Osteocyte (in vitro differentiated cells): ENCODE measurements at regions not wholly inside any gene's neighbourhood (a gene's known extent, or its start where the extent isn't known, plus 50 kb on each side); places are given as distances from the start of the nearest gene placed in this dataset.
"Not testable (repeated sequence)": the region's sequence is repeated elsewhere in the genome, so short reads cannot be mapped to it uniquely, and the experiment has no call there.

ENCODE experiments used
- DNase-seq: peaks from one replicate; pipeline ENCODE4 v3.0.0; 2021; ENCODE audit warnings: mixed read lengths; ENCODE audit not compliant: unreplicated experiment; ENCODE audit errors: extremely low spot score
- H3K27ac Mint-ChIP-seq: one replicate; pipeline ENCODE4 v1.8.0; 2021; ENCODE audit warnings: mild to moderate bottlenecking, mixed read lengths; ENCODE audit not compliant: unreplicated experiment
- H3K27me3 Mint-ChIP-seq: one replicate; pipeline ENCODE4 v1.8.0; 2021; ENCODE audit warnings: mixed read lengths; ENCODE audit not compliant: unreplicated experiment
- H3K36me3 Mint-ChIP-seq: one replicate; pipeline ENCODE4 v1.8.0; 2021; ENCODE audit warnings: mixed read lengths; ENCODE audit not compliant: unreplicated experiment
- H3K4me1 Mint-ChIP-seq: one replicate; pipeline ENCODE4 v1.8.0; 2021; ENCODE audit warnings: mixed read lengths; ENCODE audit not compliant: unreplicated experiment
- H3K4me3 Mint-ChIP-seq: one replicate; pipeline ENCODE4 v1.8.0; 2021; ENCODE audit warnings: mild to moderate bottlenecking, moderate library complexity, mixed read lengths; ENCODE audit not compliant: unreplicated experiment
- H3K9me3 Mint-ChIP-seq: one replicate; pipeline ENCODE4 v1.8.0; 2021; ENCODE audit warnings: mixed read lengths; ENCODE audit not compliant: unreplicated experiment
- CTCF ChIP-seq: fragments of 200-600 bp; sonication (generic); IDR thresholded peaks from 2 replicates; pipeline ENCODE4 v1.5.0; 2021; ENCODE audit warnings: antibody characterized with exemption, mild to moderate bottlenecking, moderate library complexity

- no peak for TF ChIP-seq CTCF
- no peaks in the 10 kb centered on the region for H3K36me3 Mint-ChIP-seq
- H3K4me1 Mint-ChIP-seq = no peaks in the 10 kb centered on the region
- H3K27ac Mint-ChIP-seq = no peak overlapping the region
- no peak overlapping the region for H3K4me3 Mint-ChIP-seq
- DNase-seq = peak; percentile 88
- peaks cover 44% of the 10 kb centered on the region for H3K9me3 Mint-ChIP-seq
- H3K27me3 Mint-ChIP-seq = no peaks in the 10 kb centered on the region
These were observed 3922.5 kb upstream of the OR11H1 start for GRCh38 chr22:11605468-11605981.

DNA sequence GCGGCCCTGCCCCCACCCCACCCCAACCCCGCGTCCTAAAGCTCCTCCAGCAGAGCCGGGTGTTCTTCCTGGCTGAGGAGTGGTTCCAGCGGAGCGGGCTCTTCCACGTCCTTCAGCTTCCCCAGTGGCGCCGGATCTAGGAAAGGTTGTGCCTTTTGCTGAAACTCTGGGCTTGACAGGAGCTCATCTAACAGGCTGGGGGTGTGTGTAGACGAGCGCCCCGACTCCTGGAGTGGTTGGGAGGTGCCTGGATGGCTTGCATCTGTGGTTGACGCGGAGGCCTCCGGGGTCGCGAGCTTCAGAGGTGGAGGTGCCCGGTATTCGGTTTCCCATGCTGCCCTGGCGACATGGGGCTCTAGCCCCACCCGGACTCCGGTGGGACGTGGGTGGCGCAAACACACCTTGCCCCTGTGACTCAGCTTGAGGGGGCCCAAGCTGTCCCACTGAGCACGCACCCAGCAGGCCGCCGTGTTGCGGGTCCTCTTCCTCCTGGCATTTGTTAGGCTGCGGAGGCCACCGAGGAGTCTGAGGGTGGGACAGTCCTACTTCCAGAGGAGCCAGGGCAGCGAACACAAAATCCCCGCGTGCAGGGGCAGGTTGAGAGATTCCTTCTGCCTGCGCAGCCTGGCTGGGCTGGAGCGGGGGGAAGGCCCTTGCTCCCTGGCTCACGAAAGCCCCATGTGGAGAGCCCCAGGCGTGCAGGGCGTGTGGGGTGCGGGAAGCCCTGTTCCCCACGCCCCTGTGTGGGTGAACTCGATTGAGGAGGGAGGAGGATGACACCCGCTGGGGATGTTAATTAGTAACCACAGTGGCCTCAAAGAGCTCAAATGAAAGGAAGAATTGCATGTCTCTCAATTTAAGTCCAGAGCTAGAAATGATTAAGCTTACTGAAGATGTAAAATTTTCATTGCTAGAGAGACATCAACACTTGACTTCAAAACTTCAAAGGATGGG is 3921.7 kb upstream of the OR11H1 start:
- not testable (repeated sequence) for DNase-seq, H3K36me3 Mint-ChIP-seq, H3K4me1 Mint-ChIP-seq, H3K27ac Mint-ChIP-seq, H3K4me3 Mint-ChIP-seq, H3K27me3 Mint-ChIP-seq
- peaks cover 50% of the 10 kb centered on the region for H3K9me3 Mint-ChIP-seq

- H3K9me3 Mint-ChIP-seq = peaks cover 52% of the 10 kb centered on the region
- not testable (repeated sequence) for H3K27me3 Mint-ChIP-seq, H3K36me3 Mint-ChIP-seq, H3K27ac Mint-ChIP-seq, H3K4me1 Mint-ChIP-seq, H3K4me3 Mint-ChIP-seq, DNase-seq
These were observed 3920.8 kb upstream of the OR11H1 start for GRCh38 chr22:11607215-11607614.

DNA sequence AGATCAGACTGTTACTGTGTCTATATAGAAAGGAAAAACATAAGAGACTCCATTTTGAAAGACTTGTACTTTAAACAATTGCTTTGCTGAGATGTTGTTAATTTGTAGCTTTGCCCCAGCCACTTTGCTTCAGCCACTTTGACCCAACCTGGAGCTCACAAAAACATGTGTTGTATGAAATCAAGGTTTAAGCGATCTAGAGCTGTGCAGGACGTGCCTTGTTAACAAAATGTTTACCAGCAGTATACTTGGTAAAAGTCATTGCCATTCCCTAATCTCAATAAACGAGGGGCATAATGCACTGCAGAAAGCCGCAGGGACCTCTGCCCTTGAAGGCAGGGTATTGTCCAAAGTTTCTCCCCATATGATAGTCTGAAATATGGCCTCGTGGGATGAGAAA is 3919.5 kb upstream of the OR11H1 start:
- not testable (repeated sequence) for H3K27ac Mint-ChIP-seq, DNase-seq, H3K36me3 Mint-ChIP-seq, H3K4me3 Mint-ChIP-seq, H3K27me3 Mint-ChIP-seq, H3K4me1 Mint-ChIP-seq
- peaks cover 48% of the 10 kb centered on the region for H3K9me3 Mint-ChIP-seq

DNA sequence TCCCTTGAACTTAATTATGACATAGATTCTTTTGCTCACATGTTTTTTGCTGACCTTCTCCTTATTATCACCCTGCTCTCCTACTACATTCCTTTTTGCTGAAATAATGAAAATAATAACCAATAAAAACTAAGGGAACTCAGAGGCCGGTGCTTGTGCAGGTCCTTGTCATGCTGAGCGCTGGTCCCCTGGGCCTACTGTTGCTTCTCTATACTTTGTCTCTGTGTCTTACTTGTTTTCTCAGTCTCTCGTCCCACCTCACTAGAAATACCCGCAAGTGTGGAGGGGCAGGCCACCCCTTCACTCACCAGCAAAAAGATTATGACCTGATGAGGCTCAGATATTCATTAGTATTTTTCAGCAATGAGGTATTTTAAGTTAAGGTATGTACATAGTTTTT is 3918.8 kb upstream of the OR11H1 start:
- H3K36me3 Mint-ChIP-seq, H3K4me1 Mint-ChIP-seq, H3K27ac Mint-ChIP-seq, H3K27me3 Mint-ChIP-seq, DNase-seq, H3K4me3 Mint-ChIP-seq: not testable (repeated sequence)
- H3K9me3 Mint-ChIP-seq = peaks cover 46% of the 10 kb centered on the region

DNA sequence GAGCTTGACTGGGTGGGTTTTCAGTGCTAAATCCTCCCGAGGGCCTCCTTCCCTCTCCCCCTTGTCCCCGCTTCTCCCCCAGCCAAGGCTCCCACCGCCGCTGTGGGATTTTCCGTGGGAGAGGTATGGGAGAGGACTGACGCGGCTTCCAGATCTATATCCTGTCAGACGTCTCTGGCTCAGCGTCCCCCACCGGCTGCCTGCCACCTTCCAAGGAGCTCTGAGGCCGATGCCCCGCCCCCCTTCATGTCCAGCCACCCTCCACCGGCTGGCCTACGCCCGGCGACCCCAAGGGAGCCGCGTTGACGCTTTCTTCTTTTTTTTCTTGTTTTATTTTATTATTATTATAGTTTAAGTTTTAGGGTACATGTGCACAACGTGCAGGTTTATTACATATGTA is 3916.7 kb upstream of the OR11H1 start:
- not testable (repeated sequence) for DNase-seq, H3K4me3 Mint-ChIP-seq, H3K36me3 Mint-ChIP-seq, H3K4me1 Mint-ChIP-seq, H3K27me3 Mint-ChIP-seq, H3K27ac Mint-ChIP-seq
- H3K9me3 Mint-ChIP-seq = peaks cover 63% of the 10 kb centered on the region

DNA sequence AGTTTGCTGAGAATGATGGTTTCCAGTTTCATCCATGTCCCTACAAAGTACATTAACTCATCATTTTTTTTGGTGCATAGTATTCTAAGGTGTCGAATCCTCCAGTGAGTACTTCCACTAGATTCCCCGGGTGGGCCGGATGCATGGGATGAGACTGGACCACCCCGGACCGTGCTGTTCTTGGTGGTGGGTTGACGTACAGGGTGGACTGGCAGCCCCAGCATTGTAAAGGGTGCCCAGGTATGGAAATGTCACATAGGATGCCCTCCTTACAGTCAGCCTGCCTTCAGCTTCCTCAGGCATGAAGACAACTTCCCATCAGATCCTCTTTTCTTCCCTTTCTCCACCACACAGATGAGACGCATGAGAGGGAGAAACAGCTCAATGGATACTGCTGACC is 3916.1 kb upstream of the OR11H1 start:
- H3K4me3 Mint-ChIP-seq, H3K27me3 Mint-ChIP-seq, H3K27ac Mint-ChIP-seq, H3K4me1 Mint-ChIP-seq, H3K36me3 Mint-ChIP-seq, DNase-seq: not testable (repeated sequence)
- peaks cover 69% of the 10 kb centered on the region for H3K9me3 Mint-ChIP-seq

GRCh38 chr22:11613081-11613897 is 3914.7 kb upstream of the OR11H1 start:
- not testable (repeated sequence) for H3K27ac Mint-ChIP-seq, H3K4me3 Mint-ChIP-seq, H3K4me1 Mint-ChIP-seq, DNase-seq, H3K36me3 Mint-ChIP-seq, H3K27me3 Mint-ChIP-seq
- peaks cover 68% of the 10 kb centered on the region for H3K9me3 Mint-ChIP-seq
